ENCODE measurements at regions not wholly inside any gene's neighbourhood (a gene's known extent, or its start where the extent isn't known, plus 50 kb on each side); places are given as distances from the start of the nearest gene placed in this dataset.

GRCh38 chr10:36636285-36636839 lies 489.0 kb upstream of the ANKRD30A start:
- DNase-seq (ENCODE audit: low spot score) = no peak

- DNase-seq (ENCODE audit: low spot score) = no peak
Measured at GRCh38 chr10:36634916-36635315, 490.5 kb upstream of the ANKRD30A start.

GRCh38 chr10:36630267-36630666 lies 495.1 kb upstream of the ANKRD30A start:
- no peak for DNase-seq (ENCODE audit: low spot score)

DNA sequence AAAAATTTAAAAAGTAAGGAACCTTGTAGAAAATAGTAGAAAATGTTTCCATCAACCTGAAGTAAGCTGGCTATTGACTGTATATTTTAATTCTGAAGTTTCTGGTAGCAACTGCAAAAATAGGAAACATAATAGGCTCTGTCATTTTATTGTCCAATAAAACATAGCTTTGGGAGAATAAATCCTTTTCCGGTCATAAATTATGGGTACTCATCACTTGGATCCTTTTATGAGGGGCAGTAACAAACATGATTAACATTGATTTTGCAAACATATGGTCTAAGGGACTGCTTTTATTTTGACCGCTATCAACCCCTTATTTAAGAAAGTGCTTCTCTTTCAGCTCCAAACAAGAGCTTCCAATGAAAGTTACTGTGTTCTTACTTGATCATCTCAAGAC lies 495.9 kb upstream of the ANKRD30A start:
- no peak for DNase-seq (ENCODE audit: low spot score)

DNA sequence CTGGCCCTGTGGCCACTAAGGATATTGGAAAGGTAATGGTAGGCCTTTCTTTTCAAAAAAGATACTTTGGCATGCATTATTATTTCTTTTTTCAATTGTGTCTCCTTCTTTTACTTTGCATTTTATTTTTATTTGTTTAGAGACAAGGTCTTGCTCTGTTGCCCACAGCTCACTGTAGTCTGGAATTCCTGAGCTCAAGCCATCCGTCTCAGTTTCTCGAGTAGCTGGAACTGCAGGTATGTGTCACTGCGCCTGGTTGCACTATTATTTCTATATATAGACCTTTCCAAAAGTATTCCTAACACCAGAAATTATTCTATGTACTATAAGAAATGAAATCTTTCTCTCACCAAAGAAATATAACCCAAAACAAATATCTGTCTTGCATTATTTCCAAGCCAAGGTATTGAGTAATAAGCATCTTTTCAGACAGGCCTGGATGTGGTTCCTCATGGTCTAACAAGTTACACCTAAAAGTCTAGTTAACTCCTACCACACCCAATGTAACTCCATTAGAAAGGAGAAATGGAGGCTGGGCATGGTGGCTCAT lies 500.8 kb upstream of the ANKRD30A start:
- DNase-seq (ENCODE audit: low spot score) = no peak

- DNase-seq (ENCODE audit: low spot score) = no peak
Measured at GRCh38 chr10:36621346-36621745, 504.1 kb upstream of the ANKRD30A start.

DNA sequence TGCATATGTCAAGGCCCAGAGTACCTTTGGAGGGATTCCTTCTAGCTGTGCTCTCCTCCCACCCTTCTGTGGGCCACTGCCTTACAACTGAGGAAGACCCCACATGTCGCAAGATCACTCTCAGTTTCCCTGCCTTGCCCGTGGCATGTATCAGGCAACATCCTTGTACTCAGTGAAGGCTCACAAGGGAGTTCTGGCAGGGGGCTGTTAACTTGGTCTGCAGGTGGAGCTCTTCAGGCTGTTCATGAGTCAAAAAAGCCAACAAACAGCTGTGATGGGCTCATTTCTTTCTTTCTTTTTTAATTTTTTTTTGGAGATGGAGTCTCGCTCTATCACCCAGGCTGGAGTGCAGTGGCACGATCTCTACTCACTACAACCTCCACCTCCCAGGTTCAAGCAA lies 513.0 kb upstream of the ANKRD30A start:
- no peak for DNase-seq (ENCODE audit: low spot score)

DNA sequence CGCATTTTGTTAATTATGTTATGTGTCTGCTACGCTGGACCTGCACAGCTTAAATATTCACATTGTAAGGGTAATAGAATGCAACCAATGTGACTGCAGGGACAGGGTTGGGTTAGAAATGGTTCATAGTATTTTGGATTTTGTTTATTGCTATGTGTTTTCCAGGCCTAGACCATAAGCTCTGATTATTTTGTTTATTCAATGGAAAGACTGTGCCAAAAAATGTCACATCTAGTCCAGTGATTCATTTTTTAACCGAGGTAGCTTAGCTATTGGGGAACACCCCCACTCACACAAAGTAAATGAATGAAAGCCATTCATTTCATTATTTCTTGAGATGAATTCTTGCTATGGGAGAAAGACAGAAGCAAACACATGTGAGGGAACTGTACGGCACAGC lies 516.5 kb upstream of the ANKRD30A start:
- no peak for DNase-seq (ENCODE audit: low spot score)

GRCh38 chr10:36608251-36608650 lies 517.1 kb upstream of the ANKRD30A start:
- DNase-seq (ENCODE audit: low spot score) = no peak

DNA sequence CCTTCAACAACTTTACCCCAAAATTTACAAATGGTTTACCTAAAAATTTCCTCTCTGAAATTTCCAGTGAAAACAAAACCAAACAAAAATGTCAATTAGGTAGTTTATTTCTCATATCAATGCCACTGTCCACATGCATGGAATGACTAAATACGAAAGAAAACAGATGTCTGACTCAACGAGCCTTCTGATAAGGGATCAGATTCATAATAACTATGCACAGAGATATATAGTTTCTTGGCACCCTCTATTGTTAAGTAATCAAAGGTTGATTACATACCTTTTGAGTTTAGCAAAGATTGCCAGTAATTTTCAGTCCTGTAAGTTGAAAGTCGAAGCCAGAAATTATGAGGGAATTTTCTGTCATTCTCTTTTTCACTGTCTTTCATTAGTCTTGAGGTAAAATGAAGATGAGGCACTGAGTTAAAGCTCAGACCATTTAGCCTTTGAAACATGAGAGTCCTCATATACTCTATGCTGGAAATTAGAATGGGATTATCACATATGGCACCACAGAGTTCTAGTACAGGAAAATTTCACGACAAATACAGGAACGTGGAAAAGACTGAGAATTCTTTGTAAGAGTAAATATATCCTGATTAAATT lies 519.1 kb upstream of the ANKRD30A start:
- DNase-seq (ENCODE audit: low spot score) = no peak

DNA sequence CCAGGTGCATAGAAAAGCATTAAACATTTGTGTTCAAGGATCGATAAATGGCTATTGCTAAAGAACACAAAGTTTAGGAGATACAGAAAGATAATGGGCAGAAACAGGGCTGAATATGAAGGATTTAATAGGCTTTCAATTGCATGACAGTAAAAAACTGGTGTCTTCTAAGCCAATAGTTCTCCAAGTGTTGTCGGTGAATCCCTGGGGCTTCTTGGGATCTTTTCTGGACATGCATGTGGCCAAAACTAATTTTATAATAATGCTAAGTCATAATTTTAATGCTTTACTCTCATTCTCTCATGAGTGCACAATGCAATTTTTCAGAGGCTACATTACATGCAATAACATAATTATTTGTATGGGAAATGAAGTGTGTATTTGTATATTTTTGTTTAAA lies 521.1 kb upstream of the ANKRD30A start:
- no peak for DNase-seq (ENCODE audit: low spot score)

GRCh38 chr10:36603688-36604087 lies 521.7 kb upstream of the ANKRD30A start:
- no peak for DNase-seq (ENCODE audit: low spot score)

GRCh38 chr10:36602374-36602773 lies 523.0 kb upstream of the ANKRD30A start:
- DNase-seq (ENCODE audit: low spot score) = no peak

- DNase-seq (ENCODE audit: low spot score) = no peak
Measured at GRCh38 chr10:36597756-36598320, 527.6 kb upstream of the ANKRD30A start.

GRCh38 chr10:36592964-36593363 lies 532.4 kb upstream of the ANKRD30A start:
- DNase-seq (ENCODE audit: low spot score) = no peak

GRCh38 chr10:36591436-36591835 lies 534.0 kb upstream of the ANKRD30A start:
- no peak for DNase-seq (ENCODE audit: low spot score)

DNA sequence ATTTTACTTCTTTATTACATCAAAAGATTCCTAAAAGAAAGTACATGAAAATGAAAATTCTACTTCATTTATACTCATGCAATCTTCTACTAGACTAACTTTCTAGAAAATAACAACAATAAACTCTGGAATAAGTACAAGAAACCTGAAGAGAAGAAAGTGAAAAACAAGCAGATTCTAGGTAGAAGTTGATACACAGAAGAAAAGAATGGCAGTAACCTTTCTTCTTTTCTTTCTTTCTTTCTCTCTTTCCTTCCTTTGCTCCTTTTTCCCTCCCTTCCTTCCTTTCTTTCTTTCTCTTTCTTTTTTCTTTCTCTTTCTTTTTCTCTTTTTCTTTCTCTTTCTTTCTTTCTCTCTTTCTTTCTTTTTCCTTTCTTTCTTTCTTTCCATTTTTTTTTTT lies 541.7 kb upstream of the ANKRD30A start:
- DNase-seq (ENCODE audit: low spot score) = no peak

DNA sequence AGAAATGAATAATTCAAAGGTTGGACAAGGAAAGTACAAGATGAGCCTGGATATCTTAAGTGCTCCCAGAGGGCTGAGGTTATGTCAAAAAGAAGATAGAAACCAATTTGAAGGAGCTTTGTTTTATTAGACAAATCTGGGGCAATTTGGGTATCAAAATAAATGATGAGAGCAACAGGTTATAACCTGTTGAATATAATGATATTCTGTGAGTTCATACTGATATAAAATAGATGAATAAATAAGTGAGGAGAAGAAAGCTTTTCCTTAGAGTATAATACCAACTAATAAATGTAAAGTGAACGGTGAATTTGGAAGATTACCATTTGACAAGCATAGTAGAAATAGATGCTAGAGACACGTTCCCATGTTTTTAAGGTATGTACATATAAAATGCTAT lies 544.2 kb upstream of the ANKRD30A start:
- no peak for DNase-seq (ENCODE audit: low spot score)

DNA sequence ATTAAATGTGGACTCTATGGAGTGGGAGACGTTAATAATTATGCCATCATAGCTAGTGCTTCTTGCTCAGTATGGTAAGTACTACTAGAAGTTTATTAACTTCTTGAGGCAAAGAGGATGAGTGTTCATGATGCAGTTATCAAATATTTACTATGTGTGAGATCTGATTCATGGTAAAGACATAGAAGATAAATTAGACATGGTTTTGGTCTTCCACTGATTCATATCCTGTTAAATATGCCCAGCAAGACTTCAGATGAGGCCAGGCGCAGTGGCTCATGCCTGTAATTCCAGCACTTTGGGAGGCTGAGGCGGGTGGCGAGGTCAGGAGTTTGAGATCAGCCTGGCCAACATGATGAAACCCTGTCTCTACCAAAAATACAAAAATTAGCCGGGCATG lies 547.1 kb upstream of the ANKRD30A start:
- no peak for DNase-seq (ENCODE audit: low spot score)

DNA sequence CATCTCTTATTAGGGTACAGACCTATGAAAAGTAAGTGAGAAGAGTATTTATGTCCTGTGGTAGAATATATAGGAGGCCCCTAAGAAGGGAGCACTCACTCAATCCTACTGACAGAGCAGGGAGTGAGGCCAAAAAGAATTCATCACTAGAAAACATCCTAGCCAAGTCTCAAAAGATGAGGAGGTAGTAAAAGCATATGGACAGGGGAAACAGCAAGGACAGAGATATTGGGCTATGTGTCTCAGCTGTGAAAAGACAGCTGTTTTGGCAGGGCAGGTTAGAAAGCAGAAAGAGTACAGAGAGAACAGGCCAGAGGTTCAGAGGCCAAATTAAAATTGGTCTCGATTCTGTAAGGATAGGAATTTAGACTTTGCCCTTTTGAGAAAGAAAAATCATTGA lies 548.3 kb upstream of the ANKRD30A start:
- DNase-seq (ENCODE audit: low spot score) = no peak

DNA sequence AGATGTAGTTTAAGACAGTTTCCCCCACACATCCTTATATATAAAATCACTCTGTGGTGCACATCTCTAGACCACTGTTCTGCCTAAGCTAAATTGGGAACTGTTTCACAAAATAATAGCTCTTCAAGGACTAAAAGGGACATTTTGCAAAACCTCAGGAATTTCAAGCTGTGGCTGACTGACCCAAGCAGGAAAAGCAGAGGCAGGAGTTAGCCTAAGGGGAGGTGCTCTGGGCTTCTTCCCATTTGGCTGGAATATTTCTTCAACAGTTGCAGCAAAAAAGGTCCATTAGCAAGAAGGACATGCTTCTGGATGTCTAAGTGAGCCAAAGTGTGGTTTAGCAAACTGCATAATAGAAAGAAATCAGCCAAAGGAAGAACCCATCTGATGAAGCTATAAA lies 551.2 kb upstream of the ANKRD30A start:
- DNase-seq (ENCODE audit: low spot score) = no peak

DNA sequence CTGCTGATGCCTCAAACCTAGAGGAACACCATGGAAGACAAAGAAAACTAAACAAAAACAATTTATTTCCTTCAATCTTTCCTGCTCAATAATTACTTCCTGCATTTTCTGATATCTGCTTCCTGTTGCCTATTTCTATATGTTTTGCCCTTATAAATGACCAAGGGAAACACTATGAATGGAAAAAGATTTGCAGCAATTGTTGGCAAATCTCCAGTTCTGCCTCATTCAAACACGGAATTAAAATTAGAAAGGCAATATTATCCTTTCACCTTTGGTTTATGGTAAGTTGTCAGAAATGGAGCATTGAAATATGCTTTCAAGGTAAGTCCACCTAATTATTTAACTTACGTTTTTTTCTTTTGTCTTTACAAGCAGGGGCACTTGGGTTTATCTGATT lies 552.2 kb upstream of the ANKRD30A start:
- no peak for DNase-seq (ENCODE audit: low spot score)

DNA sequence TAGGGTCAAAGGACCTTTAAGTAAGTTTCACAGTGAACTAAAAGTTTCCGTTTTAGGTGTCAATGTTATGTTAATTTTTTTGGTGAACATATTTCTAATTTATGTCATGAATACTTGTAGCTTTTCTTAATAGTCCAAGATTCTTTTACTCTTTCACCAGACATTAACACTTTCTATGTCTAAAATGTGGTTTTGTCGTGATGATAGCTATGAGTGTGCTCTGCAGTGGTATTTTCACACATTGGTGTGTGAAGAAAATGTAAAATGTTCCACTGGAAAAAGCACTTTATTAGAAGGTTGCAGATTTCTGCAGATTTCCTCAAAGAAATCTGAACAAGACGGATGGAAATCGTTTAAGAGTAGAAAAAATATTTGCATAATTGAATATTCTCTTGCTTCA lies 561.0 kb upstream of the ANKRD30A start:
- DNase-seq (ENCODE audit: low spot score) = no peak
